Ishikawa (cell line): ENCODE measurements at regions not wholly inside any gene's neighbourhood (a gene's known extent, or its start where the extent isn't known, plus 50 kb on each side); places are given as distances from the start of the nearest gene placed in this dataset.

Experiments
- CEBPB ChIP-seq: IDR thresholded peaks from 2 replicates; pipeline ENCODE4 v1.6.1; 2012
- CREB1 ChIP-seq: IDR thresholded peaks from 2 replicates; pipeline ENCODE4 v1.6.1; 2012; ENCODE audit warnings: low read depth
- EGR1 ChIP-seq: IDR thresholded peaks from 2 replicates; pipeline ENCODE4 v1.6.1; 2012
- EP300 ChIP-seq: IDR thresholded peaks from 2 replicates; pipeline ENCODE4 v1.6.1; 2012; ENCODE audit warnings: borderline replicate concordance
- FOXM1 ChIP-seq: IDR thresholded peaks from 2 replicates; pipeline ENCODE4 v1.6.1; 2012; ENCODE audit warnings: low read depth, borderline replicate concordance
- MAX ChIP-seq: IDR thresholded peaks from 2 replicates; pipeline ENCODE4 v1.6.1; 2012
- NFIC ChIP-seq: IDR thresholded peaks from 2 replicates; pipeline ENCODE4 v1.6.1; 2012
- RAD21 ChIP-seq: IDR thresholded peaks from 2 replicates; pipeline ENCODE4 v1.6.1; 2012; ENCODE audit warnings: low read depth
- REST ChIP-seq: IDR thresholded peaks from 2 replicates; pipeline ENCODE4 v1.6.1; 2012; ENCODE audit warnings: low read depth, mild to moderate bottlenecking
- TAF1 ChIP-seq: IDR thresholded peaks from 2 replicates; pipeline ENCODE4 v1.6.1; 2012; ENCODE audit warnings: low read depth, mild to moderate bottlenecking
- TCF12 ChIP-seq: IDR thresholded peaks from 2 replicates; pipeline ENCODE4 v1.6.1; 2012; ENCODE audit warnings: low read depth
- TEAD4 ChIP-seq: IDR thresholded peaks from 2 replicates; pipeline ENCODE4 v1.6.1; 2012
- USF1 ChIP-seq: IDR thresholded peaks from 2 replicates; pipeline ENCODE4 v1.6.1; 2012
- YY1 ChIP-seq: IDR thresholded peaks from 2 replicates; pipeline ENCODE4 v1.6.1; 2012; ENCODE audit warnings: low read depth
- ZBTB7A ChIP-seq: IDR thresholded peaks from 2 replicates; pipeline ENCODE4 v1.6.1; 2012; ENCODE audit warnings: low read depth

GRCh38 chr4:37771771-37772170, 54.7 kb upstream of the PGM2 start:
- TF ChIP-seq TCF12, result no peak
- no peak for TF ChIP-seq ZBTB7A

DNA sequence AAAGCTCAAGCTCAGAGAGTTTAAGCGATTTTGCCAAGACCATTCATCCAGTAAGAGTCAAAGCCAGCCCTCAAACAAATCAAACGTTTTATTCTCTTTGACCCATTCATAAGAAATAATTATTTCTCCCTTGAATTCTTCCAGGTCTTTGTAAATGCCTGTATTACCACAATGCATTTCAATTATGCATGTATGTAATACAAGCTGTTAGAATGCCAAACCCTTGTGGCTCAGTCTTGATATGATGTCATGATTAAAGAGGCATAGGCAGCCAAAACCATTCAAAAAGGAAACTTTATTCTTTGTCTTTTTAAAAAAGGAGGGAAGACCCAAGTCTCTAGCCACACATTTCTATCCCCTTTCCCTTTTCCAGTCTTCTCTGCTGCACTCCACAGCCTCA, 56.5 kb upstream of the PGM2 start:
- no peak for TF ChIP-seq REST
- TF ChIP-seq TCF12, result no peak
- TF ChIP-seq MAX, result no peak
- no peak for TF ChIP-seq YY1
- no peak for TF ChIP-seq RAD21
- no peak for TF ChIP-seq ZBTB7A
- no peak for TF ChIP-seq CEBPB
- no peak for TF ChIP-seq EP300
- TF ChIP-seq TAF1, result no peak

DNA sequence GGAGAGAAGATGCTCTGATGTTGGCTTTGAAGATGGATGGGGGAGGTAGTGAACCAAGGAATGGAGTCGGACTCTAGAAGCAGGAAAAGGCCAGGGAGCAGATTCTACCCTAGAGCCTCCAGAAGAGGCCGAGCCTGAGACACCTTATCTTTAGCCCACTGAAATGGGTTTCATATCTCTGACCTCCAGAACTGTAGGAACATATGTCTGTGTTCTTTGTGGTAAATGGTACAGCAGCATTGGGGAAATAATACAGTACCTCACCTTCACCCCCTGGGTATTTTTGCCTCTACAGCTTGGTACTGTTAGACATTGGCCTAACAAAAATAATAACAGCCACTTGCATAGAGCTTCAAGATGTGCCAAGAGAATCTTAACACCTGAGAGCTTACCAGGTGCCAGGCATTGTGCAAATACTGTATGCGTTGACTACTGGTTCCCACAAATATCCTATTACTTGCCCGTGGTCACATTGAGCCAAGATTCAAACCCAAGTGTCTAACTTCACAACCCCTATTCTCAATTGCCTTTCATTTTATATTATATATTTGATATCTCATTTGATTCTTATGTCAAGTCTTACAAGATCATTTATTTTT, 57.0 kb upstream of the PGM2 start:
- TF ChIP-seq NFIC, result no peak
- no peak for TF ChIP-seq EP300
- TF ChIP-seq FOXM1, result no peak
- TF ChIP-seq USF1, result no peak
- TF ChIP-seq TEAD4, result no peak
- TF ChIP-seq ZBTB7A, result no peak
- no peak for TF ChIP-seq EGR1
- TF ChIP-seq TAF1, result no peak
- no peak for TF ChIP-seq REST
- no peak for TF ChIP-seq MAX
- TF ChIP-seq CEBPB, result no peak
- TF ChIP-seq YY1, result no peak
- no peak for TF ChIP-seq RAD21
- TF ChIP-seq TCF12, result no peak
- TF ChIP-seq CREB1, result no peak

DNA sequence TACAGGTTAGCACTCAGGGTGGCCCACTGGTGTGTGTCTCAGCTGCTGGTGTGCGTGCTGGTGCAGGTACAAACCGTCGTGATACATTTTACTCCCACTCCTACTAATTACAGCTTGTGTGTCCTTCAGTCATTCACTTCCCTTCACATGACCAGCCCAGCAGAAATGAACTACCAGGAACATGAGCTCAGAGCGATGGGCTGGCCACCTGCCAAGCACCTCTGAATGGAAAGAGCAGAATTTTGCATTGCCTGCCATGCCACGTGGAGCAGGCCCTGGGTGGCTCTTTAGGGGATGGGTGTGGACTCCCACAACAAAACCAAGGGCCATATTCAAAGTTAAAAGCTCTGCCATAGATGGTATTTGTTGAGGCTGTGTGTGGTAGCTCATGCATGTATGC, 58.9 kb upstream of the PGM2 start:
- TF ChIP-seq USF1 (peak; percentile 67), MAX (peak; percentile 79), NFIC (peak; percentile 50), EGR1 (no peak), CREB1 (no peak)

DNA sequence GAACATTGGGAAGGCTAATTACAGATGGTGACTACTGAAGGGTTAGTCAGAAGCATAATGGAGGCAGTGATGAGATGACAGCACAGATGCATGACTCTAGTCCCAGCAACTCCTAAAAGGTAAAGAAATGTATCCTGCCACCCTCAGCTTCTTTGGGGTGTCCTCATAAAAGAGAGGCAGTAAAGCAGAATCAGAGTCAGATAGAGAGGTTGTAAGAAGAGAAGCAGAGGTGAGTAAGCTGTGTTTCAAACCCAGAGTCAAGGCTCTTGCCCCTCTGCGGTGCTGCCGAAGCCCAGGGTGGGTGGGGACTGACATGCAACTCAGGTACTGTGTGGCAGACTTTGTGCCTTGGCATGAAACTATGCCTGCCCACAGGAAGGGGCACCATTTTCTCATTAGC, 59.5 kb upstream of the PGM2 start:
- TF ChIP-seq NFIC, result no peak
- TF ChIP-seq CREB1, result no peak
- TF ChIP-seq MAX, result no peak
- TF ChIP-seq EP300, result no peak
- no peak for TF ChIP-seq TEAD4
- no peak for TF ChIP-seq YY1
- no peak for TF ChIP-seq TCF12
- no peak for TF ChIP-seq REST
- TF ChIP-seq EGR1, result no peak
- no peak for TF ChIP-seq USF1
- TF ChIP-seq CEBPB, result no peak
- TF ChIP-seq RAD21, result no peak
- TF ChIP-seq TAF1, result no peak
- TF ChIP-seq FOXM1, result no peak
- no peak for TF ChIP-seq ZBTB7A
